ENCODE measurements at regions not wholly inside any gene's neighbourhood (a gene's known extent, or its start where the extent isn't known, plus 50 kb on each side); places are given as distances from the start of the nearest gene placed in this dataset.

DNA sequence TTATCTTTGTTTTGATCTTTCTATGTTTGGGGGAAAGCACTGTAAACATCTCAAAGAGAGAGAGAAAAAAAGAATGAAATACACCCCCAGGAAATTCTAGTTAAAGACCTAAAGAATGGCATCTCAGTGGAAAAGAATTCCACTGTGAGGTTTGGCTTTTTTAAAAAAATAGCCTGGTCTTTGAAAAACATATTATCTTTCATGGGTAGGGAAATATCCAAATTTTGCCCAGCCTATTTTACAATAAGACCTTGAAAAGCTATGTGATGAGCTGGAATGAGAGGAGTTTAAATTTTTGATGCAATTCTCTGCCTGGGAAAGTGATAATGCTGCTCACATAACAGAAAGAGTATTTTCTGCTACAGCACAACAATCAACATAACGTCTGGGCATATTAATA is 348.1 kb upstream of the WWC1 start:
- DNase-seq (ENCODE audit: low spot score), result no peak

DNA sequence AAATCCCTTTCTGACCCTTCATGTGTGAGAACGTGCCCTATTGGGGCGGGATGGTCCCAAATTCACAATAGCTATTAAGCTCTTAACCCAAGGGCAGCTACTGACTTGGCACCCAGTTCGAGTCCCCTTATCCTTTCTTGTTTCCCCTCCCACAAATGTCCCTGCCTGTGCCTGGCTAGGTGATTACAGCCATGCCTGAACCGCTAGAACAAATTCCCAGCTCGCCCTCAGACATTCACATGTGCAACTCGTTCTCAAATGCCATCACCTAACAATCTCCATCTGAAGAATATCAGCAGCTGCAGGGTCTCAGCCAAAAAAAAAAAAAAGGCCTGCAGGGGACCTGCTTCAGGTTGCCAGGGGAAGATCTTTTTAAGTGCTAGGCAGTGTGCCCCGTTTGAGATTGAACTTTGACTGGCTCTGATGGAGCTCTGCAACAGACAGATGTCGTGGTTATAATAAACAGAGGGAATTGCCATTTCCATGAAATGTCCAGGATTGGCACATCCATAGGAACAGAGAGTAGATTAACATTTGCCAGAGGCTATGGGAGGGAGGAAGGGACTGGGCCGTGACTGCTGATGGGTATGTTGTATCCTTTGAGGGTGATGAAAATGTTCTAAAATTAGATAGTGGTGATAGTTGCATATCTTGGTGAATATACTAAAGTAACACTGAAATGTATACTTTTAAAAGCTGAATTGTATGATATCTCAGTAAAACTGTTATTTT is 347.2 kb upstream of the WWC1 start:
- DNase-seq (ENCODE audit: low spot score), result no peak

DNA sequence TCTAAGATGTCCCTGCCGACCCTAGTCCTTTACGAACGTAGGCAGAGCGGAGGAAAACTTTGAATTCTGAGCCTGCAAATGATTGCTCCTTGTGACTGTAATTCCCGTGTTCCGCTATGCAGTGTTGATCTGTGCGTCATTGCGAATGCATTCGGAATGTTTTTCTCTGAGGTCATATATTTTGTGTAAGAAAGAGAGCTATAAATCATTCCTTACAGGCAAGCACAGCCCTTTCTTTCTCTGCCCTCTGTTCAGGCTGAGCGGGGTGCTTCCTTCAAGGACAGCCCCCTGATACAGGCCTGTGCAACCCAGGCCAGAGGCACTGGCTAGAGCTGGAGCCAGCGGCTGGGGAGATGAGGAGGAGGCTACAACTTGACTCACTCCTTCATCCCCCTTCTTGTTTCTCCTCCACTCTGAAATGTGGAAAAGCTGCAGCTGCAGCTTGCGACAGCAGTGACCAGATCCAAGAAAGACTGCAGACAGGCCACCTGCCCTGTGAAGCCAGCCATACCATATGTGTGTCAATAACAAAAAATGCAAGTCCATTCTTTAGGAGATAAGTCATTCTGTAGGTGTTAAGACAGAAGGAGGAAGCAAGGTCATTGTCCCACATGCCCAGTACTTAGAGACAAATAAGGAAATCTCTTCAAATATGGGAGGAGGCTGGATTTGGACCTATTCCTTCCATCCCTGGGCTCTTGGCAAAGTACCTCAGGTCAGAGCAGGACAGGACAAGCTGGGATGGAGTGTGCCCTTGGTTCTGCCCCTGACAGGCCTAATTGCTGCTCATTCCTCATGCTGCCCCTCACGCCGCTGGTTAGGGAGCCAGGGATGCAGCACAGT is 345.7 kb upstream of the WWC1 start:
- DNase-seq (ENCODE audit: low spot score), result no peak

DNA sequence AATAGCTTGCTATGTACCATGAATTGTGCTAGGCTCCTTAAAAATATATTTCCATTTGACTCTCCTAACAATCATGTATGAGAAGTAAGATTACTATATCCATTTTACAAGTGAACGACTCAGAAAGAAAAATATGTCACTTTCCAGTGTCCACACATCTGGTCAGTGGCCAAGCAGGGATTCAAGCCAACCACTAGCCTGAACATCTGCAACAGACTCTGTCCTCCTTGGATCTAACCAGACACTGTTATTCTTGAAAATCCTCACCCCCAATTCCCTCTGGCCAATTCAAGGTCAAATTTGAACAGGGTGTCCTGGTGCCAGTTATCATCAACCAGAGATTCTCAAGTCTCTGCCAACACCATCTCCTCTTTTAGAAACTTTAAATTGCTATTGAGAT is 344.1 kb upstream of the WWC1 start:
- DNase-seq (ENCODE audit: low spot score), result no peak

DNA sequence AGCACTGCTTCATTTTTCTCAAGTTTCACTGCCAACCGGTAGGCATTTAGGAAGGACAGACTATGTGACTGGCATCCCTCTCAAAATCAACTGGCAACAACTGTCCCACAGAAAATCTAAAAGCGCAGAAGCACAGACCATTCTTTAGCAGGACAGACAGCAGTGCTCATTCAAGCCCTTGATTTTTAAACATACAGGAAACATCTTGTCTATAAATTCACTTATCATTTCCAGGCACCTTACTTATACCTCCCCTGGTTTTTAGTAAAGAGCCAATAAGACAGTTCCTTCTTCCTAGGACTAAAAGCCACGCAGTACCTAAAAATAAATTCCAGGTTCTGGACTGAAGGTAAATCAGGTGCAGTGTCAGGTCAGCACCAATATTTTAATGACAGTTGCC is 343.2 kb upstream of the WWC1 start:
- DNase-seq (ENCODE audit: low spot score), result no peak

DNA sequence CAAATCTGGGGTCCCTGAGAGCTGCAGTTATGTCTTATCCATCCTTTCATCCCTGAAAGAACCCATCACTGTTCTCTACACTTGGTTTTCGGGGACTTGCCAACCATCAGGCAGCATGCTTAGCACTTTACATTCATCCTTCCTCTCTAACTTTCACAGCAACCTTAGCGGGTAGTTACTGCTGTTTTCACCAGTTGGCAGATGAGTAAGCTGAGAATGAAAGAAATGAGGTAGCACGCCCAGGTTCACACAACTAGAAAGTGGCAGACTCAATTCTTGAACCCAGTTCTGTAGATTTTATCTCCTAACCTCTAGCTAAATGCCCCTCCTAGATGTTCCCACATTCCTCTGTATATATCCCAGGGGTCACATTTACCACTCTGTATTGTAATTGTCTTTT is 342.0 kb upstream of the WWC1 start:
- DNase-seq (ENCODE audit: low spot score), result no peak

DNA sequence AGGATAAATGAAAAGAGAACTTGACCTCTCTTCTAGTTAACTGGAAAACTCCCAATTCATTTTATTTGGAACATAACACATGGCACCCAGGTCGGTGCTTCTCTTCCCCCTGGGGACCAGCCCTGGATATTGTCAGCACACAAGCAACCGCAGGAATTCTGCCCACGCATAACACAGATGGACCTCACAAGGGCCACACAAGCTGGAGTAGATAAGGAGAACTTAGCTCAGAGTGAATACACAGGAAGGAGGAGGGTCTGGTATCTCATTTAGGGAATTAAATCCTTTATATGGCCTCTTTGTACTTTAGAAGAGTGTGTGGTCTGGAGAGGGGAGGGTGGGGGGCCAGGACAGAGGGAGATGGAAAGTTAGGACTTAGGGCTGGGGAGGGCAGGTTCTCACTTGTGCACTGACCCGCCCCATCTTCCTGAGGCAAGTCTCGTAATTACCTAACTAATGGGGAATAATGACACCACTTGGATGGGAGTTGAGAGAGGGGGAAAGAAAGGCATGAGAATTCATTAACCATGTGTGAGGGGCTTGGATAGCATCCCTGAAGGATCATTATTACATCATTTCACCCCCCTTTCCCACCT is 341.2 kb upstream of the WWC1 start:
- DNase-seq (ENCODE audit: low spot score), result no peak

DNA sequence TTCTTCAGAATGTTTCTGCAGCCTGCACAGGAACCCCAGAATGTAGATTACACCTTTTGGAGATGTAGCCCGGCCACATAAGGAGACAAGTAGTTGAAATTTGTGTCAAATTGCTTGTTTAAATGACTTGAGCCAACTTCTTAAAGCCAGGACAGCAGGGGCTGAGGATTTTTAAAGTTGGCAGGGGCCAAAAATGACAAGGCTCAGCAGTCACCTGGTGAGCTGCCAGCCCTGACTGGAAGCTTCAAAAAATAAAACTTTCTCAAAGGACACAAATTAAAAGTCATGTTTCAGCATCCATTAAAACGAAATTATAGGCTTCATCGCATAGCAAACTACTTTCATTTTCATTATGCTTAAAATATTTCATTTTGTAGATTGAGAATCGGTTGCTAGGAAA is 340.3 kb upstream of the WWC1 start:
- no peak for DNase-seq (ENCODE audit: low spot score)

DNA sequence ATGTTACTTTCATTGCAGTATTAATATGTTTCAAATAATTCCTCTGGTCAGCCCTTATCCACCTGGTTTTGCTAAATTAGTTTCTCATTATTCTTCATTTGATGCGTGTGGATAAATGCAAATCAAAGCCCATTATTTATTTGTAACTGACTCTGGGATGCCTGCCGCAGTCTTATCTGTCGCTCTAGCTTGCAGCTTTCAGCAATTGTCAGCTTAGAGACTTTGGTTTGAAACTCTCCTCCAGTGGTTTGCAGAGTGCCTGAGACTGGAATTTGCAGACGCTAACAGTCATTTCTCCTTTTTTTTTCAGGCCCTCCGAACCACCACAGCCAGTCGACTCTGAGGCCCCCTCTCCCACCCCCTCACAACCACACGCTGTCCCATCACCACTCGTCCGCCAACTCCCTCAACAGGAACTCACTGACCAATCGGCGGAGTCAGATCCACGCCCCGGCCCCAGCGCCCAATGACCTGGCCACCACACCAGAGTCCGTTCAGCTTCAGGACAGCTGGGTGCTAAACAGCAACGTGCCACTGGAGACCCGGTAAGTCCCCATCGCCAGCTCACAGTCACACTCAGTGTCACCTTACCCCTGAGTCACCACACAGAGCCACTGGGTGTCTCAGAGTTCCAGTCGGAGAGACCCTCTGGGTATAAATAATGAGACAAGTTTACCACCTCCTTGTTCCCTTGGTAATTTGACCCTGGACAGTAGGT is 339.0 kb upstream of the WWC1 start:
- DNase-seq (ENCODE audit: low spot score), result no peak

DNA sequence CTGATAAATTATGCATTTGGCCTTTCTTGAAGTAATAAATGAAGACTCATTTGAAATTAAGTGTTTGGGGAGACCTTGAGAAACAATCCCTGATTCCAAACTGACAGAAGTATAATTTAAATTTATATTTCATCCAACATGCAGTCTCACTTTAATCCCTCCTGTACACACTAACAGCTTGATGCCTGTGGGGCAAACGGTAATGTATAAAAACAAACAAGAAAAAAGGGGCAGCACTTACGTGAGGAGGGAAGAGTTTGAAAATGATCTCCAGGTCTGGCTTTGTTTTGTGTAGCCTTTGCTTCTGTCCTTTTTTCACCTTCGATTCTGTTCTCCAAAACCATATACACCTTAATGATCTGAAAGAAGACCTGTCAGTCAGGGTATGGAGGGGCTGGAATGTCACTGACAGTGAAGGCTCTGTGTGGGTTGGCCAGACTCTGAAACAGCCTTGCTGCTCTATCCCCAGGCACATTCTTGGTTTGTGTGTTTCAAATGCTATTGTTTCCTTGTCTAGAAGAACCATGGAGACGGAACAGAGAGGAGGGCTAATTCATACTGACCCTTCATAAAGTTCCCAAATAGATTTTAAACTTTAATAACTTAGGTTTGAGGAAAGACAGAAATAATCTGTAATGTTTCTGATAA is 338.2 kb upstream of the WWC1 start:
- no peak for DNase-seq (ENCODE audit: low spot score)

DNA sequence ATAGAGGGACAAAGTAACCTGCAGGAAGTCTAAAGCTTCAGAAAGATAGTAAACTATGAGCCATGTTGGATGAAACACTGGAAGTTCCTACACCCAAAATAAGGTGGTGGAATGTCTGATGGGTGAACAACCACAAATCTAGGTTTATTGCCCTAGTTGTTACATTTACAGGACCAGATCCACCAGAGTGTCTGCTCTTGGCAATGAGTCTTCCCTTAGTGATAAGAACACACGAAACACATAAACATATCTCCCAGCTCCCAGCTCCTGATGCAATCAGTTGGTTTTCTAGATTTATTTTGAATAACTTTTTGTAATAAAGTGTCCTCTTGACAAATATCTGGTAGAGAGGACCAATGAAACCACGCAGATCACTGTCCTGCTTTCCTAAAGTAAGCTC is 329.7 kb upstream of the WWC1 start:
- no peak for DNase-seq (ENCODE audit: low spot score)

DNA sequence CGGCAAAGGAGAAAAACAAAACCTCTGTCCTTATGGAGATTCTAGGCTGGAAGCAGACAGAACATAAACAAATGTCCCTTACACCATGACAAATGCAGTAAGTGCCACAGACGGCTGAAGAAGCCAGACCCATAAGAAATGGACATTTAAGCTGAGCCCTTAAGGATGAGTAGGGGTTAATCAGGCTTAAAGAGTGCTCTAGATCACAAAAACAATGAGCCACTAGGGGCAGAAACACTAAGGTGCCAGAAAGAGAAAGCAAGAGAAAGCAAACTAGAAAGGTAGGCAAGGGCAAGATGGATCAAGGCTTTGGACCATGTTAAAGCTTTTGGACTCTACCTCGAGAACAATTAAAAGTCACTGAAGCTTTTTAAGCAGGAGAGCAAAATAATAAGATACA is 326.9 kb upstream of the WWC1 start:
- no peak for DNase-seq (ENCODE audit: low spot score)

DNA sequence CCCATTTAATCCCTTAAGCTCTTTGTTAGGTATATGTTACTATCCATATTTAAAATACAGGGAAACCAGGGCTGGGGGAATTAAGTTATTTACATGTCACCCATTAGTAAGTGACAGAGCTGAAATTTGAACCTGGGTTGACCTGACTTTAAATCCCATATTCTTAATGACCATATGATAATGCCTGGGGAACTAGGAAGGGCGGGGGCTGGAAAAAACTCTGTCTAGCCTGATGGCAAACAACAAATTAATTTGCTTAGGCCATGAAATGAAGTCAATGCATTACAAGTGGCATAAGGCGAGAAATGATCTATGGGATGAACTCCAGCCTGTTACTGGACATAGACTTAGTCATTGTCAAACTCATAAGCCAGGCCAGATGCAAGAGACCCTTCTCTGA is 325.7 kb upstream of the WWC1 start:
- no peak for DNase-seq (ENCODE audit: low spot score)

DNA sequence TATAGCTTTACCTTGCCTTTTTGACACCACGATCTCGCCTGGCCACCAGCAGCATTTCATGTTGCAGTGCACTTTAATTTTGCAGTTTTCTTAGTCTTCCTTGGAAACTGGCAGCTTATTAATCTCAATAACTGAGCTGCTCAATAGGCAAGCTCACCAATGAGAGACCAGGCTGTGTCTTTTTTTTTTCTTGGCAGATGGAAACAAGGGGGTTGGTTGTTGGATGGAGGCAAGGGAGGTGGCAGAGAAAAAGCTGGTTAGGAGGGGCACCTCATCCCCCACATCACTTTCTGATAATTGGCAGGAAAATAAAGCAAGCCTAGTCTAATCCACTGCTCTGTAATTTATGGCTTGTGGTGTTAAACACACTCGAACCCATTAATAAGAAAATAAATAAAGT is 324.5 kb upstream of the WWC1 start:
- no peak for DNase-seq (ENCODE audit: low spot score)

DNA sequence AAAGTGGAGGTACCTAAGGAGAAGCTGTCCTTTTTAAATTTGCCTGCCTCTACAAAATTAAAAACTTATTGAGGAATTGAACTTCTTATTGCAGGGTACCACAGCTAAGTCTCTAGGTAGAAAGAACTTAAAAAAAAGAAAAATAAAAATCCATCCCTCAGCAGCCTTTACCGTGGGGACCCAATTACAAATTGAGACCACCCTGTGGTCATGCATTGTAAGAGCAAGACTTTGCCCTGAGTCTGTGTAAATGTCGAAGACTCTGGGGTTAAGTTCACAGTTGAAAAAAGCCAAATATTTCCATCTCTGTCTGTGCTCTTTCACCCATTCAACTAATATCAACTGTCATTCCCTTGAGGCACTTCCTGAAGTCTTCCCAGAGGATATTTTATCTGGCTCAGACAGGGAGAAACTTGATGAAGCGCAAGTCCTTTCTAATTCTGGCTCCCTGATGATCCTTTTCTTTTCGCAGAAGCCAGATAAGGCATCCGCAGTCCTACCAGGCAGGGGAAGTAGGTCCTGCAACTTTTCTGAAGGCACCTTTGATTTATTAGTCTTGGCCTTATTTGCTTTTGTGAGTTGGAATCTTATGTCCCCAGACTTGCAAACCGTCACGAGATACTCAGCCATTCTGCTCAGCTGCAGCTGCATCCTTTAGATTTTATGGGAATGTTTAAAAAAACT is 323.8 kb upstream of the WWC1 start:
- no peak for DNase-seq (ENCODE audit: low spot score)

DNA sequence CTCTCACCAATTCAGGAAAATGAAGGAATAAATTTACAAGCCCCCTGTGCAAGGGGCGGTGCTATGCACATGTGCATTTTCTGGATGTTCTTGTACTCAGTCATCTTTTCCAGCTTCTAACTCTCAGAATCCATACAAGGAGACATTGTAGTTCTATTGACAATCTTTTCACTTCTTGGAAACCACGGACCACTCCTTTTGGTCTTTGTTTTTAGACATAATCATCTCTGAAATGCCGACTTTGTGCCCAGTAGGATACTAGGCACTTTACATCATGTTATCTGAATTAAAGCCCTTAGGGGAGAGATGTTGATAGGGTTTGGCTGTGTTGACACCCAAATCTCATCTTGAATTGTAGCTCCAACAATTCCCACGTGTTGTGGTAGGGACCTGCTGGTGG is 322.6 kb upstream of the WWC1 start:
- no peak for DNase-seq (ENCODE audit: low spot score)

DNA sequence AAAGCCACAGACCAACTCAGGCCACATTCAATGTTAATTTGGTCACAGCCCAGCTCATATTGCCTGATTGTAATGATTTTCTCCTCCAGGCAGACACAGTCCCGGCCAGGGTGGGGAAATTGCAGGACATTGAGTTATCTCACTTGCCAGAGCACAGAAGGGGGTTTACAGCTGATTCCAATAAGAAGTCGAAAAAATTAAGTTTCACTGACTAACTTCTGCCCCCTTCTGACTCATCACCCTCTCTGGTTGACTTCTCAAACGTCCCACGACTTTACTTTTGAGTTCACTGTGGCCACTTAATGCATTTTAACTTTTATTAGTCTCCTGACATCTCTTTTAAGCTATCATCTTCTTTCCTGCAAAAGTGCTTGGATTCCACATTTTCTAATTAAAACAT is 321.4 kb upstream of the WWC1 start:
- no peak for DNase-seq (ENCODE audit: low spot score)

DNA sequence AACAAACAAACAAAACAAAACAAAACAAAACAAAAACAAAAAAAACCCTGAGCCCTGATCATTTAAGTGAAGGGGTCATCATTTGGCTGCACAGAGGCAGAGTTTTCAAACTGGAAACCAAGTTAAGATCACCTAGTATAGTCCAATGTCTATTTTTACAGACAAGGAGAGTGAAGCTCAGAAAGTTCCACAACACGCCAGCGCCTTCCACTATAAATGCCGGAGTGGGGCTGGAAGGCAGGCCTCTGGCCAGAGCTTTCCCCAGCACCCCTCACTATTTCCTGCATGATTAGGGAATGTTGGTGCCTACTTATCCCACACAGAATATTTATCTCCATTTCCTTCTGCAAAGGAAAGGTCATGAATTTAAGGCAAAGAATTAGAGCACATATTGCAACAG is 319.7 kb upstream of the WWC1 start:
- no peak for DNase-seq (ENCODE audit: low spot score)

DNA sequence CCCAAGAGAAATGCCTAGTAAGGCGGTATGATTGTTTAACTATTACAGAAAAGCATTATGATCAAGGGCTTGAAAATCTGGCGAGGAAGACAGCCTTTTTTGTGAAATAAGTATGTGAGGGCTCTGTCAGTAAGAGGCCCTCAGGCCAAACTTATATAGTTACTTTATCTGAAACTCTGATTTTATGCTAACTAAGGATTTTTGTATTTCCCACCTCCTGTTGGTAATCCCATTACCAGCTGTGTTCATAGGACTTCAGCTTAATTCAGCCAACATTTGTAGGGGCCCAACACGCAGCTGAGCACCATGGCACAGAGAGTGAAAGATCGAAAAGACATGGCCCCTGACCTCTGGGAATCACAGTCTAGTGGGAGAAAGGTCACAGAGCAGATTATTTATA is 318.3 kb upstream of the WWC1 start:
- DNase-seq (ENCODE audit: low spot score), result no peak

DNA sequence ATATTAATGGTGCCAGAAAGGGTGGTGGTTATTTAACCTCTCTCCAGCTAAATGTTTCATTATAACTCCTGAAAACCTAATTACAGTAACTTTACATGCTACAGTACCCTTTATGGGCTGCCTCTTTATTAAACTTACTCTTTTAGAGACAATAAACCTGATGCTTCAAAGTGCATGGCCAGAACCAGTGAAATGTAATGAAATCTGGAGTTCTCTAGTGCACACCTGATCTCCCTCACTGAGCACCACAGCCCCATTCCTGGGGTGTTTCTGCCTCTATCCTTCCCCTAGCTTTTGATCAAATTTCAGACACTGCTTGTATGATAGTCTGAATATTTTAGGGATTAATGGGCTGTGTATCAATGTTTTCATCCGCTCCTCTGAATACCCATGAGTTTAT is 306.5 kb upstream of the WWC1 start:
- no peak for DNase-seq (ENCODE audit: low spot score)

DNA sequence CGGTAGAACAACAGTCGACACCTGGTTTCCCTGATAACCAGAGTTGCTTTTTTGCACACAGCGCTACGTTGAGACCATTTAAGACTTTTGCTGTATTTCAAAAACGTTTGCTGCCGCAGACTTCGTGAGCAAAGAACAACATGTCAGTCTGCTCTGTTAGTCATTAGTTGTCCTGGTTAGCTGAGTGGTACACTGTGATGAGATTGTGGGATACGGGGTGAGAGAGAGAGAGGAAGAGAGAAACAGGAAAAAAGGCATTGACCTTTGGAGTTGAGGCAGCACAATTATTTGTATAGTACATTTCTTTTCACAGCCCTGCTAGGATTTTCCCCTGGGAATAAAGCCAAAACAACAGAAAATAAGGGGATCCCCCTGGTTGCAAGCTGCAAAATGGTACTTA is 306.1 kb upstream of the WWC1 start:
- no peak for DNase-seq (ENCODE audit: low spot score)
